NCI-H2029 (cell line): ENCODE measurements at regions not wholly inside any gene's neighbourhood (a gene's known extent, or its start where the extent isn't known, plus 50 kb on each side); places are given as distances from the start of the nearest gene placed in this dataset.
"Not testable (repeated sequence)": the region's sequence is repeated elsewhere in the genome, so short reads cannot be mapped to it uniquely, and the experiment has no call there.

ENCODE experiments used
- DNase-seq: peaks from one replicate; lab custom pipeline; 2025; lab: John Stamatoyannopoulos, UW

DNA sequence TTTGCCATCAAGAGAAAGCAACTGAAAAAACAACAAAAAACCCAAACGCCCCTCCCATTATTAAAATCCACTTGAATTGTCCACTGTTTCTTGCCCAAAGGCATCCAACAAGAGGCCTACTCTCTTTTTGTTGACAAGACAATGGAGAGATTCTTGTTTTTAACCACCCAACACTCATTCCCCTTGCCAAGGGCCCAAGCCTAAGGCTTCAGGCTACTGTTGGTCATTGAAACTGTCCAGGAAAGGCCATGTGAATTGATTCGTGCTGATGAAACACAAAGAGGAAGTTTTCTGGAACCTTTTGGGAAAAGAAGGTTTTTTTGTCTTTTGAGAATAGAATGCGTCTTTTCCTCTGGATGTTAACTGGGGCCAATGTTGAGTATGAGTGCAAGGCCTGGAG lies 157.4 kb upstream of the PFN2 start:
- no peak for DNase-seq

DNA sequence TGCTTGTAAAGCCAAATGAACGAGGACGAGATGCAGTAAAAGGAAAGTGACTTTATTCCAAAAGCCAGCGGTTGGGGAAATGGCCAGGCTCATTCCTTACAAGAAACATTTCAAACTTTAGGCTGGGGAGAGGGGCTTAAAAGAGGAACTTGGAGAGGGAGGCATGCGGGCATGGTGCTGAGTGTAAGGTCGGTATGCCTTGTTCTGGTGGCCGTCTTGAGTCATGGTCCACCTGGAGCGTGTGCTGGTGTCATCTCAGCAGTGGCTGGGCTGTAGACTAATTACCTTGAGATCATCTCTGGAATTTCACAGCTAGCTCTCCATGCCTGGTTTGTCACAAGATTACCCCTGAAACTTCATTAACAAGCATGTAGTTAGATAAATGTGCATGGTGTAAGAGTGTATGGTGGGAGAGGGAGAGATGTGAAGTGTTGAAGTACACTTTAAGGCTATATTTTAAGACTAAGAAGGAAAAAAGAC lies 156.4 kb upstream of the PFN2 start:
- no peak for DNase-seq

DNA sequence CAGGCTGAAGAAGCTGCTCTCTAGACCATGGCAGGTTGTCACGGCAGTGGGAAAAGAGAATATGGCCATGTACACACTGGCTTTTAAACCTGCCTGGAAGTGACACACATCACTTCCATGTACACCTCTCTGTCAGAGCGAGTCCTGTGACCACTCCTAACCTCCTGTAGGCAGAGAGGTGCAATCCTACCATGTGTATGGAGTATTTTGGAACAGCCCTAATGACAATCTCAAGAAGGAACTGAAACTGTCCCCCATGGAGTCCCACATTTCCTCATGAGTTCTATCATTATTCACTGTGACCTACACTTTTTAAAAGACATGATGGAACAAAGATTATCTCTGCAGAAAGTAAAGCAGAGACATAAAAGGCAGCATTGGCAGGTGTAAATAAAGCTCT lies 153.4 kb upstream of the PFN2 start:
- no peak for DNase-seq

DNA sequence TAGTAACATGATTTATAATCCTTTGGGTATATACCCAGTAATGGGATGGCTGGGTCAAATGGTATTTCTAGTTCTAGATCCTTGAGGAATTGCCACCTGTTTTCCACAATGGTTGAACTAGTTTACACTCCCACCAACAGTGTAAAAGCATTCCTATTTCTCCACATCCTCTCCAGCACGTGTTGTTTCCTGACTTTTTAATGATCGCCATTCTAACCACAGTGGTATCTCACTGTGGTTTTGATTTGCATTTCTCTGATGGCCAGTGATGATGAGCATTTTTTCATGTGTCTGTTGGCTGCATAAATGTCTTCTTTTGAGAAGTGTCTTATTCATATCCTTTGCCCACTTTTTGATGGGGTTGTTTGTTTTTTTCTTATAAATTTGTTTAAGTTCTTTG lies 152.6 kb upstream of the PFN2 start:
- not testable (repeated sequence) for DNase-seq

GRCh38 chr3:150118219-150118618 lies 147.5 kb upstream of the PFN2 start:
- no peak for DNase-seq

DNA sequence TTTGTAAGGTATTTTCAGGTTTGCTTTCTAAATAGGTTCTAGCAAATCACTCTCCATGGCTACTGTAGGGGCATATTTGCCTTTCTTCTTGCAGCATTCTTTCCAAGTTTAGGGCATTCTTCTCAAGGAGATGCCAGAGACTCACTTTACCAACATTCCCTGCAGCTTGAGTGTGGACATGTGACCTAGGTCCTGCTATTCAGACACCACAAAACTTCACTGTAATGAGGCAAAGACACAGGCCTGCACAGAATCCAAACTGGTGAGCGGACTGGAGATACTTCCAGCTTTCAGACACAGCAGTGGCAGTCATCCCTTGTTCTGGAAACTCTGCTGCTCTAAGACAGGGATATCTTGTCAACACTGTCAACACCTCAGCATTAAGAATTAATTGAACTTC lies 146.4 kb upstream of the PFN2 start:
- no peak for DNase-seq

DNA sequence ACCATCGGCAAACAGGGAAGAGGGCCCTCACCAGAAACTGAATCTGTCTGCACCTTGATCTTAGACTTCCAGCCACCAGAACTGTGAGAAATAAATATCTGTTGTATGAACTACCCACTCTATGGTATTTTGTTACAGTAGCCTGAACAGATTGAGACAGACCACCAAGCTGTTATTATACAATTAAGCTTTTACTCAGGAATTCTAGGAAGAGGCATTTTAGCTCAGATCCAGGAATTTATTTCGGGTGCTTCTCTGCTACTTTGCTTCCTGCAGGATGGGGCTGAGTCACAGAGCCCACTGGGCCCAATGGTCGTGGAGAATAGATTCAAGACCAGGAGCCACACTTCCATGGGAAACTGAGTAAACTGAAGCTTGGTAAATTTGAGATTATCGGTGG lies 145.5 kb upstream of the PFN2 start:
- DNase-seq: no peak

- DNase-seq: no peak
Observed at GRCh38 chr3:150114873-150115540, 144.3 kb upstream of the PFN2 start.

- no peak for DNase-seq
Observed at GRCh38 chr3:150114273-150114672, 143.6 kb upstream of the PFN2 start.

DNA sequence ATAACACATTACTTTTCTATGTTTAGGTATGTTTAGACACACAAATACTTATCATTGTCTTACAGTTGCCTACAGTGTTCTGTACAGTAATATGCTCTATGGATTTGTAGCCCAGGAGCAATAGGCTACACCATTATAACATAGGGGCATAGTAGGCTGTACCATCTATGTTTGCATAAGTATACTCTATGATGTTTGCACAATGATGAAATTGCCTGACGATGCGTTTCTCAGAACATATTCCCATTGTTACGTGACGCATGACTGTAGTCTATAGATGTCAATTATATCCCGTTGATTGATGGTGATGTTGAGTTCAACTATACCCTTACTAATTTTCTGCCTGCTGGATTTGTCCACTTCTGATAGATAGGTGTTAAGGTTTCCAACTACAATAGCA lies 139.4 kb upstream of the PFN2 start:
- no peak for DNase-seq

- DNase-seq: no peak
Observed at GRCh38 chr3:150107429-150108175, 136.9 kb upstream of the PFN2 start.

GRCh38 chr3:150106740-150107428 lies 136.2 kb upstream of the PFN2 start:
- no peak for DNase-seq

- DNase-seq: no peak
Observed at GRCh38 chr3:150105886-150106612, 135.4 kb upstream of the PFN2 start.

GRCh38 chr3:150105025-150105424 lies 134.3 kb upstream of the PFN2 start:
- no peak for DNase-seq

- DNase-seq: no peak
Observed at GRCh38 chr3:150104564-150104963, 133.9 kb upstream of the PFN2 start.

DNA sequence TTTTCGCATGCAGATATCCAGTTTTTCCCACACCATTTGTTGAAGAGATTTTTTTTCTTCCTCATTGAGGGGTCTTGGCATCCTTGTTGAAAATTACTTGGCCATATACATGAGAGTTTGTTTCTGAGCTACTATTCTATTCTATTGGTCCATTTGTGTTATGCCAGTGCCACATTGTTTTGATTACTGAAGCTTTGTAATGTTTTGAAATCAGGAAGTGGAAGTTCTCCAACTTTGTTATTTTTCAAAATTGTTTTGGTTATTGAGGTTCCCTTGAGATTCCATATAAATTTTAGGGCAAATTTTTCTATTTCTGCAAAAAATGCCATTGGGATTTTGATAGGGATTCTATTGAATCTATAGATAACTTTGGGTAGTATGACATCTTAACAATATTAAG lies 130.3 kb upstream of the PFN2 start:
- no peak for DNase-seq

- DNase-seq: no peak
Observed at GRCh38 chr3:150098621-150099020, 127.9 kb upstream of the PFN2 start.

GRCh38 chr3:150097588-150097890 lies 126.8 kb upstream of the PFN2 start:
- no peak for DNase-seq

DNA sequence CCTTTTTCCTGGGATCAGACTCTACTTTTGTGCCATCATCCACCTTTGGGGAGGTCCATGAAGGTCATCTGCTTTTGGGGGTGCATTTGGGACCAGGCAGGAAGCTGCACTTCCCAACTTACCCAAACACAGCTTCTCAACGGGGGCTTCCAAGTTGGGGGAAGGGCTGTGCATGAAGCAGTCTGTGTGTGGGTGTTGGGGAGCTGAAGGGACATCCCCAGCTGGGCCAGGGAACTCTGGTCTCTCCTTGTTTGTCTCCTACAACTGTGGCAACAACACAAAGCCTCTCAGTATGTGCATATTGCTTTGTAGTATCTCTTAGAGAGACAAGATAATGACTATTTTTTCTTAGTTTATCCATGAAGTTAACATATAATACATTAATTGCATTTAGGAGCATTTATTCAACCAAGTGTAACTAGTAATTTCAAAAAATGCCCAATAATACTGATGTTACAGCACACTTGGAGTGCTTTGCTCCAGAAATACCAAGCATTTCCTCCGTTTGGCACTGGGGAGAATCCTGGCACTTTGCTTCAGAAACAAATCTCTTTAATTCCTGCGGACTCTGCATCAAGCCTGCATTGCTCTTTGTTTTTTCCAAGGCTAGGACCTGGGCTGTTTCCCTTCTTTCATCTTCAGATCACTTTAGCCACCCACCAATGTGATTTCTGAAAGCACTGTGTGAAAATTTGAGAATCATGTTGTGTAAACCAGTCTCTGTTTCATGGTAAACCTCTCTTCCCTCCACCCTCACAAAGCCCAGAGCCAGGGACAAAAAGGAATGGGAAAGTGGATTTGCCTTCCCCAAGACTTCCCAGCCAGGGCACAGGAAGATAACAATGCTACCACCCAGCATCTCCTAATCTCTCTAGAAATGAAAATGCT lies 126.2 kb upstream of the PFN2 start:
- no peak for DNase-seq

DNA sequence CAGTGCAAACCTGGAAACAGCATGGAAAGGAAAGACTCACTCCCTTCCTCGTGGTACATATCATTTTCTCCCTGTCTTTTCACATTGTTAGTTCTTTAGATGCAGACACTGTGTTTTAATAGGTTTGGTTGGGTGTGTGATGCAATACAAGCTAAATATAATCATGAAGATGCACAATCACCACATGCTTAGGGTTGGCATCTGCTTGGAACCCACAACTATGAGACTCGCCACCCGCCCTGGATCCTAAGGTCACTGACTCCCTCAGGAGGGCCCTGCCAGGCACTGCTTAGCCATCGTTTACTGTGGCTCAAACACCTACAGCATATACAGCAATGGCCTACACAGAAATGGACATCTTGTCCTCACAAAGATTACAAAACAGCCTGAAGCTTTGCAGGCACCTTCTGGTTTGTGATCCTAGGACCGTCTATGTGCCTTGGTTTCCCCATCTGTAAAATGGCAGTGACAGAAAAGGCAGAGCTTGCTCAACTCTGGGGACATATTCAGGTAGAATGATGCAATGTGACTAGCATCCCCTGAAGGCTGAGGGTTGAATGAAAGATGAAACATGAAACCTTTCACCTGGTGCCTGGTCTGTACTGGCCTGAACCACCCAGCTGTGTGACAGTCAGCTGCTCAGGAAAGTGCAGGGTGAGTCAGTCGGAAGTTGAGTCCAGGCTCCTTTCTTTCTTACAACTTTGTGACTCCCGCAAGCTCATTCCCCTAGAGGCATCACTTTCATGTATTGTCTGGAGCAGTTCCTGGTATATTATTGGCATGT lies 123.6 kb upstream of the PFN2 start:
- DNase-seq: peak; percentile 31

DNA sequence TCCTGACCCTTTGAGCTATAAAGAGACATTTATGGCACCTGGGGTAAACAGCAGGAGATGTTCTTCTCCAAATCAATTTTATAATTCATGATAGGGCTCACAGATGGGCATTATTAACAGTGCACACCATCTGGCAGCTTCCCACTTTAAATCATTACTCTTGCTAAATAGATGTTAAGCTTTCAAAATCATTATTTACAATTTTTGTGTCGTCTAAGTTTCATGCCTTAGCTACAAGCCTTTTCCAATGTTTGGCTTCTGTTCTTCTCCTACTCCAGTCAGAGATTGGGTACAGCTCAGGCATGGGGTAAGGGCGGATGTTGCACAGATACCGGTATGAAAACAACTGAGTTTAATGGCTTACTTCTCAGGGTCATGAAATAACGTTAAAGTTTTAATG lies 120.9 kb upstream of the PFN2 start:
- DNase-seq: no peak
